Activated CD4-positive, alpha-beta T cell treated with anti-CD3 and anti-CD28 coated beads for 48 hours (primary cell): ENCODE measurements at regions not wholly inside any gene's neighbourhood (a gene's known extent, or its start where the extent isn't known, plus 50 kb on each side); places are given as distances from the start of the nearest gene placed in this dataset.
"Not testable (repeated sequence)": the region's sequence is repeated elsewhere in the genome, so short reads cannot be mapped to it uniquely, and the experiment has no call there.

ENCODE experiments used
- DNase-seq: peaks from one replicate; pipeline ENCODE4 v3.0.0-alpha.2; 2020

DNA sequence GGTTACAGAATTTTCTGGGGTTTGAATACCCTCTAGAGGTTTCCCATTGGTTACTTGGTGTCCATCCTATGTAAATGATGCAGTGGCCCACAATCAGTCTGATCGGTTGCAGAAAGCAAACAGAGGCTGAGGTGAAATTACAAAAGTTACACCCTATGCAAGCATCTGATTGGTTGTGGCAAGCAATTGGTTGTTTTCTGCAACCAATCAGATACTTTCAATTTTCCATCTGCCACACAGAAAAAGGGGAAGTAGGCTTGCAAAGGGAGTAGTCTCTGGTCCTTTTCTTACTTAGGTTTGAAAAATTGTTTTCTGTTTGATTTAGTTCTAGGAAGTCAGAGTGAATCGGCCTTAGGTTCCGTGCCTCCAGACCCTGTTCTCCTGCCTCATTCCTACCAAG is 93.1 kb downstream of the WTIP start:
- DNase-seq = no peak

DNA sequence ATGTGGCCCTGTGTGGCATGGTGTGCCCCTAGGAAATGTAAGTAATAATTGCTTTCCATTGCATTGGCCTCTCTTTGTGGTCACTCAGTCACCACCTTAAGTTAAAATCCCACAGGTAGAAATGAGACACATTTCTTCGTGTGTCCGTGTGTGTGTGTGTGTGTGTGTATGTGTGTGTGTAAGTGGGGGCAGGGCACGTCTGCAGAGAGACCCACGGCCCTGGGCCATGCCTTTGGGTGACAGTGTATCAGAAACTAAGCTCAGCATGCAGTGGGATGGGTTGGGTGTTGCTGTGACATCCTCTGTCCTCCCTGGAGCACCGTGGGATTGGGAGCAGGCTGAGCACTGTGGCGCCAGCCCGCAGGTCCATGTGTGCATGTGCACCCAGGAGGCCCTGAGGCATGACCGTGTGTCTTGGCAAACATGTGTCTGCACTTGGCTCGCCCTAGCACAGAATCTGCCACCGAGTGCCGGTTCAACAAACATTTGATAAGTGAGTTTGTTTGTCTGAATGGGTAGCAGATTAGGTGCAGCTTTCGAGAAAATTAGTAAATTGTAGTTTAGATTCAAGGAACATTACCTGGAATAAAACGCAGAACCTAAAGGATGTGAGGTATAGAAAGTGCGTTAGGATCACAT is 91.8 kb downstream of the WTIP start:
- DNase-seq = no peak

DNA sequence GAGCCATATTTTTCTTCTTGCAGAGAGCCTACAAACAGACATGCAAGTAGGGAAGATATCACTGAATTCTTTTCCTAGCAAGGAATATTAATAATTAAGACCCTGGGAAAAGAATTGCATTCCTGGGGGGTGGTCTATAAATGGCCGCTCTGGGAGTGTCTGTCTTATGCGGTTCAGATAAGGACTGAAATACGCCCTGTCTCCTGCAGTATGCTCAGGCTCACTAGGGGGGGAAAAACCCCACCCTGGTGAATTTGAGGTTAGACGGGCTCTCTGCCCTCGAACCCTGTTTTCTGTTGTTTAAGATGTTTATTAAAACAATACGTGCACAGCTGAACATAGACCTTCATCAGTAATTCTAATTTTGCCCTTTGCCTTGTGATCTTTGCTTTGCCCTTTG is 88.6 kb downstream of the WTIP start:
- DNase-seq = not testable (repeated sequence)

DNA sequence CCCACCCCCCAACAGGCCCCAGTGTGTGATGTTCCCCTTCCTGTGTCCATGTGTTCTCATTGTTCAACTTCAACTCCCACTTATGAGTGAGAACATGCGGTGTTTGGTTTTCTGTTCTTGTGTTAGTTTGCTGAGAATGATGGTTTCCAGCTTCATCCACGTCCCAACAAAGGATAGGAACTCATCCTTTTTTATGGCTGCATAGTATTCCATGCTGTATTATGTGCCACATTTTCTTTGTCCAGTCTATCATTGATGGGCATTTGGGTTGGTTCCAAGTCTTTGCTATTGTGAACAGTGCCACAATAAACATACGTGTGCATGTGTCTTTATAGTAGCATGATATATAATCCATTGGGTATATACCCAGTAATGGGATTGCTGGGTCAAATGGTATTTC is 80.8 kb downstream of the WTIP start:
- not testable (repeated sequence) for DNase-seq
